AG04450 (cell line): ENCODE measurements at regions not wholly inside any gene's neighbourhood (a gene's known extent, or its start where the extent isn't known, plus 50 kb on each side); places are given as distances from the start of the nearest gene placed in this dataset.

Experiments used
- CTCF ChIA-PET: fragments of 300-600, 350-600 bp; formaldehyde crosslinking; extraction: SDS; loops from one replicate; lab custom pipeline; 2022; ENCODE audit warnings: antibody characterized with exemption, inconsistent platforms; lab: Charles Lee
- POLR2A ChIA-PET: fragments of 350-600 bp; formaldehyde crosslinking; extraction: SDS; loops from one replicate; lab custom pipeline; 2021; ENCODE audit warnings: antibody characterized with exemption, inconsistent platforms; lab: Yijun Ruan, JAX
- DNase-seq: peaks from one replicate; pipeline ENCODE4 v3.0.0-alpha.2; 2011; ENCODE audit warnings: low read depth, low spot score
- H3K27ac ChIP-seq: one replicate; pipeline ENCODE4 v1.5.1; 2012; ENCODE audit warnings: low read depth, low read length, control low read depth
- H3K27me3 ChIP-seq: one replicate; pipeline ENCODE4 v1.6.0; 2012; ENCODE audit warnings: low read length; ENCODE audit not compliant: control insufficient read depth, insufficient read depth
- H3K4me3 ChIP-seq: 2 replicates; pipeline ENCODE4 v1.5.1; 2011; ENCODE audit warnings: mild to moderate bottlenecking, low read depth, low read length, control low read depth
- H3K9me3 ChIP-seq: 2 replicates; pipeline ENCODE4 v1.5.1; 2012; ENCODE audit warnings: low read length; ENCODE audit not compliant: control insufficient read depth, insufficient read depth
- TF ChIP-seq, protein P1 (sequence below): IDR thresholded peaks from 2 replicates; pipeline ENCODE4 v1.5.1; 2011; ENCODE audit warnings: low read depth, low read length, control low read depth, inconsistent platforms

DNA sequence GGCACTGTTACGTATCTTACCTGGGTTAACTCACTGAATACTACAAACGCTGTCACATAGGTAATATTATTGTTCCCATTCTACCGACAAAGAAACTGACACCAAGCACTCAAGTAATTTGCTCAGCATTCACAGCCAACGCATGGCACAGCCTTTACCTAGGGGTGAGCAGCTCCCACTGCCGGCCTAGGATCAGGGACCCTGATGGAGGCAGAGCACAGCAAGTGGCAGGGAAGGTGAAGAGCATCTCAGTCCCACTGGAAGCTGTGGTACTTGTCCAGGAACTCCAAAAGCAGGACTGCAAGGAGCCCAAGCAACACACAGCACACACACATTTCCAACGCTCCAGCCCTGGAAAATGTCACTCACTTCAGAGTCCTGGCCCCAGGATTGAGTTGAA lies 111.8 kb upstream of the CDKN3 start:
- no peak overlapping the region for H3K27ac ChIP-seq
- POLR2A ChIA-PET = no interaction called here
- CTCF ChIA-PET = no interaction called here
- peaks cover 15% of the 10 kb centered on the region for H3K27me3 ChIP-seq
- DNase-seq = no peak
- no peak overlapping the region for H3K4me3 ChIP-seq
- H3K9me3 ChIP-seq = no peaks in the 10 kb centered on the region; the same call in 1 of the 2 replicates
- TF ChIP-seq, protein P1, sequence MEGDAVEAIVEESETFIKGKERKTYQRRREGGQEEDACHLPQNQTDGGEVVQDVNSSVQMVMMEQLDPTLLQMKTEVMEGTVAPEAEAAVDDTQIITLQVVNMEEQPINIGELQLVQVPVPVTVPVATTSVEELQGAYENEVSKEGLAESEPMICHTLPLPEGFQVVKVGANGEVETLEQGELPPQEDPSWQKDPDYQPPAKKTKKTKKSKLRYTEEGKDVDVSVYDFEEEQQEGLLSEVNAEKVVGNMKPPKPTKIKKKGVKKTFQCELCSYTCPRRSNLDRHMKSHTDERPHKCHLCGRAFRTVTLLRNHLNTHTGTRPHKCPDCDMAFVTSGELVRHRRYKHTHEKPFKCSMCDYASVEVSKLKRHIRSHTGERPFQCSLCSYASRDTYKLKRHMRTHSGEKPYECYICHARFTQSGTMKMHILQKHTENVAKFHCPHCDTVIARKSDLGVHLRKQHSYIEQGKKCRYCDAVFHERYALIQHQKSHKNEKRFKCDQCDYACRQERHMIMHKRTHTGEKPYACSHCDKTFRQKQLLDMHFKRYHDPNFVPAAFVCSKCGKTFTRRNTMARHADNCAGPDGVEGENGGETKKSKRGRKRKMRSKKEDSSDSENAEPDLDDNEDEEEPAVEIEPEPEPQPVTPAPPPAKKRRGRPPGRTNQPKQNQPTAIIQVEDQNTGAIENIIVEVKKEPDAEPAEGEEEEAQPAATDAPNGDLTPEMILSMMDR = no peak

DNA sequence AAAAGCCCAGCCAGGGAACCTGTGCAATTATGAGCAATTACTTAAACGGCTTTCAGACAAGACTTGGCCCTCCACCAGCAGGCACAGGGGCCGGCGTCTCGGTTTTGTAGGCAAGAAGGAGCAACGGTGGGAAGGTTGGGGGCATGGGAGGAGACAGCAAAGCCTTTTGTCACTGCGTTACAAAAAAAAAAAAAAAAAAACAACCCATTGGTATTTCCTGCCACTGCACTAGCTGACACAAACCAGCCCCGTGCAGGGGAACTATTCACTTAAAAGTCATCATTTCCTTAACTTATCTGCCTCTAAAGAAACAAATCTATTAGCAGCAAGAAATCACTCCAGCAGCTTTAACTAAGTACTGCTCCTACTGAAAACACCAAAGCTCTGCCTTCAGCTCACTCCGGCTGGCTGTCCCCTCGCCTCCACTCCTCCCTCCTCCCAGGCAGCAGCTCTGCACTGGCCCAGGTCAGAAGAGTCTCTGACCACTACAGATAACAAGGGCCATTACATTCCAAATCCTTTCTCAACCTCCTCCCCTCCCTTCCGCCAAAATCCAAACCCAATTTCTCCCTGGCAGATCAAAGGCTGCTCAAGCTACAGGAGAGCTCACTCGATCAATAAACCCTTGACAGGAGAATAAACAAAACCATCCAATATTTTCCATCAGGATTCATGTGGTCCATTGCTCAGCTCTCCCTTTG lies 105.2 kb upstream of the CDKN3 start:
- no peak overlapping the region for H3K4me3 ChIP-seq
- peaks cover 2% of the 10 kb centered on the region for H3K27me3 ChIP-seq
- H3K27ac ChIP-seq = no peak overlapping the region
- CTCF ChIA-PET = interaction anchor here (0.6 kb wide), 1 partner anchor 1294 kb away, joined by 4 read pairs; no protein-coding TSS in a partner anchor
- TF ChIP-seq, protein P1 = no peak
- DNase-seq = no peak
- H3K9me3 ChIP-seq = no peaks in the 10 kb centered on the region
- POLR2A ChIA-PET = no interaction called here

DNA sequence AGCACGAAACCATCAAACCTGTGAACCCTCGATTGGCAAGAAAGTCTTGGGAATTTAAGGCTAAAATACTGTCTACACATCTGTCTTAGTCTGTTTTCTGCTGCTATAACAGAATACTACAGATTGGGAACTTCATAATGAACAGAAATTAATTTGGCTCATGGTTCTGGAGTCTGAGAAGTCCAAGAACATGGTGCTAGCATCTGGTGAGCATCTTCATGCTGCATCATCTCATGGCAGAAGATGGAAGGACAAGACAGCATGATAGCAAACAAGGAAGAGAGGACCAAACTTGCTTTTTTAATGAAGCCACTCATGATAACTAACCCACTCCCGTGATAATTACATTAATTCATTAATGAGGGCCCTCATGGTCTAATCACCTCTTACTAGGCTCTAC lies 102.0 kb upstream of the CDKN3 start:
- peaks cover 17% of the 10 kb centered on the region for H3K27me3 ChIP-seq
- no peak for DNase-seq
- no peaks in the 10 kb centered on the region for H3K9me3 ChIP-seq
- H3K27ac ChIP-seq = no peak overlapping the region
- ChIA-PET POLR2A (no interaction called here), CTCF (no interaction called here)
- TF ChIP-seq, protein P1 = no peak
- H3K4me3 ChIP-seq = no peak overlapping the region

DNA sequence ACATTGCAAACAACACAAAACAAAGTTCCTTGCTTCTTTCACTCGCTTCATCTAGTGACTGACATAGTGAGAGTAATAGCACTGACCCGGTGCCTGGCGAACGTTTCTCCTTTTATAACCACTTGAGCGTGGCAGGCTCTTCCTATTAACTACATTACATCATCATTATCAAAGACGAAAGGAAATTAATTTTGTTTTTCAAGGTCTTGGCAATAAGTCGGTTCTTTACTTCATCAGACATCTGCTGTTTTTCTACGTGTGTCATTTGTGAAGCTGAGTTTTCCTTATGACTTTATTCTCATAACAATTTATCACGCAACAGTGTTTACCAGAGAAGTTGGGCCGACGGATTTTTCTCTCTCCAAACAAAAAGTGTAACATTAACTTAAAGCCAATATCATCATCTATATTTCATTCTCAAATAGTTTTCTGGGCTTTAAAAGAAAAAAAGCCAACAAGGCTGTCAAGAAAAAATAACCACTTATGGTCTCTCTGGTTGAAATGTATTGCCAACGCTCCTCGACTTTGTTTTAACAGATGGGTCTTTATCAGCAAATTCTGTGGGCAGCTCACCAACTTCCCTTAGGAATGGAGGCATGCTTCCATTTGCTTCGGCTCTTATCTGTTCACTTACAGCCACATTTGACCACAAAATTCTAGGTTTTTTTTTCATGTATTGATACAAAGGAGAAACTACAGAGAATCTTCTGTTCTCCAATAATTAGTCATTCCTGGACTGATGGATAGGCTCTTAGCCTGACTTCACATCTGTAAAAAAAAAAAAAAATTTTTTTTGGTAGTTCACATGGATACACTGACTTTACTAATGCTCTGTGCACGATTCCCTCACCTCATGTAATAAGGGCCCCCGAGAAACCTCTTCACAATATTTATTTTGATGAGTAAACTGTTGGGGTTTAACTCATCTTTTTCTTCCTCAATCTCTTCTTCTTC lies 97.1 kb upstream of the CDKN3 start:
- Histone ChIP-seq H3K9me3 (no peaks in the 10 kb centered on the region), H3K27ac (no peak overlapping the region), H3K27me3 (peaks cover 43% of the 10 kb centered on the region), H3K4me3 (no peak overlapping the region)
- ChIA-PET CTCF (no interaction called here), POLR2A (no interaction called here)
- TF ChIP-seq, protein P1 = no peak
- DNase-seq = no peak

DNA sequence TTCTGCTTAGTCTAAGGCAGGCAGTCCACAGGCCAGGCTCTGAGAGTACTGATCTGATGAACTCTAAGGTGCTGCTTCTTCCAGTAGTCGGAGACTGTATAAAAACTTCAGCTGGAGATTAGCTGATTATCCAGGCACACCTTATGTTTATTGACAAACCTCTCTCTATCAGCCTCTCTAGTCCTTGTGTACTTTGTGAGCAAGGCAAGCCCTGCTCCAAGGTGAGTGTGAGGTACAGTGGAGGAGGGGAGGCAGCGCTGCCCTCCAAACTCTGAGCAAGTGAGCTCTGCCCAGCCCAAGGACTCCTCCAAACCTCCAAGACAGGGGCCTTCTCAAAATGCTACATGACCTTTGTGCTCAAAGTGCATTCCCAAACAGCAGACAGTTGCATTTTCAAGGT lies 95.9 kb upstream of the CDKN3 start:
- H3K27ac ChIP-seq = no peak overlapping the region
- peaks cover 49% of the 10 kb centered on the region for H3K27me3 ChIP-seq
- no peaks in the 10 kb centered on the region for H3K9me3 ChIP-seq
- no peak for DNase-seq
- CTCF ChIA-PET = no interaction called here
- POLR2A ChIA-PET = no interaction called here
- no peak overlapping the region for H3K4me3 ChIP-seq
- TF ChIP-seq, protein P1 = no peak
